SK-N-SH treated with all-trans-retinoic acid at 6 μM for 48 hours (cell line): ENCODE measurements at regions not wholly inside any gene's neighbourhood (a gene's known extent, or its start where the extent isn't known, plus 50 kb on each side); places are given as distances from the start of the nearest gene placed in this dataset.

Experiments
- ATAC-seq: fragments of 200-7000 bp; cut with Tn5 transposase; 3 replicates; pipeline ENCODE4 v1.9.1; 2020; ENCODE audit warnings: mild to moderate bottlenecking, moderate library complexity
- ARNTL ChIP-seq: fragments of 450-650 bp; formaldehyde crosslinking; IDR thresholded peaks from 2 replicates; pipeline ENCODE4 v1.5.0; 2020; ENCODE audit warnings: low read depth, mild to moderate bottlenecking, moderate library complexity, borderline replicate concordance
- CSDC2 ChIP-seq: fragments of 250-450 bp; sonication (Bioruptor Pico); IDR thresholded peaks from 2 replicates; pipeline ENCODE4 v1.5.0; 2020; ENCODE audit warnings: mild to moderate bottlenecking, moderate library complexity
- CSRNP3 ChIP-seq: fragments of 250-450 bp; sonication (Bioruptor Pico); IDR thresholded peaks from 2 replicates; pipeline ENCODE4 v1.5.1; 2021; ENCODE audit warnings: mild to moderate bottlenecking, moderate library complexity
- ESRRG ChIP-seq: fragments of 250-450 bp; sonication (Bioruptor Pico); IDR thresholded peaks from 2 replicates; pipeline ENCODE4 v1.6.1; 2021; ENCODE audit warnings: mild to moderate bottlenecking
- GLIS3 ChIP-seq: fragments of 250-450 bp; sonication (Bioruptor Pico); IDR thresholded peaks from 2 replicates; pipeline ENCODE4 v1.5.0; 2020; ENCODE audit warnings: mild to moderate bottlenecking, moderate library complexity
- OSR1 ChIP-seq: fragments of 250-450 bp; sonication (Bioruptor Pico); IDR thresholded peaks from 2 replicates; pipeline ENCODE4 v1.8.0; 2022; ENCODE audit warnings: moderate library complexity, mild to moderate bottlenecking, inconsistent platforms
- PATZ1 ChIP-seq: fragments of 250-450 bp; sonication (Bioruptor Pico); IDR thresholded peaks from 2 replicates; pipeline ENCODE4 v1.8.0; 2020; ENCODE audit warnings: mild to moderate bottlenecking, moderate library complexity, borderline replicate concordance
- SNAI2 ChIP-seq: fragments of 250-450 bp; sonication (Bioruptor Pico); IDR thresholded peaks from 2 replicates; pipeline ENCODE4 v1.5.0; 2020; ENCODE audit warnings: mild to moderate bottlenecking, moderate library complexity
- TCF4 ChIP-seq: fragments of 250-450 bp; sonication (Bioruptor Pico); IDR thresholded peaks from 2 replicates; pipeline ENCODE4 v1.8.0; 2021; ENCODE audit warnings: mild to moderate bottlenecking, moderate library complexity, borderline replicate concordance
- TOX ChIP-seq: fragments of 250-450 bp; sonication (Bioruptor Pico); IDR thresholded peaks from 2 replicates; pipeline ENCODE4 v1.8.0; 2021; ENCODE audit warnings: mild to moderate bottlenecking, moderate library complexity, borderline replicate concordance
- TSHZ2 ChIP-seq: fragments of 250-450 bp; sonication (Bioruptor Pico); IDR thresholded peaks from 2 replicates; pipeline ENCODE4 v1.5.0; 2020; ENCODE audit warnings: mild to moderate bottlenecking, moderate library complexity
- ZC3H10 ChIP-seq: fragments of 250-450 bp; sonication (Bioruptor Pico); IDR thresholded peaks from 2 replicates; pipeline ENCODE4 v1.5.1; 2021; ENCODE audit warnings: mild to moderate bottlenecking, moderate library complexity
- ZFP3 ChIP-seq: fragments of 250-450 bp; sonication (Bioruptor Pico); IDR thresholded peaks from 2 replicates; pipeline ENCODE4 v1.5.0; 2020; ENCODE audit warnings: mild to moderate bottlenecking, moderate library complexity
- ZFP30 ChIP-seq: fragments of 450-650 bp; formaldehyde crosslinking; IDR thresholded peaks from 2 replicates; pipeline ENCODE4 v1.5.0; 2022; ENCODE audit warnings: mild to moderate bottlenecking, moderate library complexity
- ZNF565 ChIP-seq: fragments of 450-650 bp; formaldehyde crosslinking; conservative IDR thresholded peaks from 2 replicates; pipeline ENCODE4 v1.5.0; 2020; ENCODE audit warnings: low read depth, mild to moderate bottlenecking, moderate library complexity
- ZNF70 ChIP-seq: fragments of 450-650 bp; formaldehyde crosslinking; IDR thresholded peaks from 2 replicates; pipeline ENCODE4 v1.5.0; 2020; ENCODE audit warnings: mild to moderate bottlenecking, moderate library complexity
- ZNF8 ChIP-seq: fragments of 450-650 bp; formaldehyde crosslinking; IDR thresholded peaks from 2 replicates; pipeline ENCODE4 v1.5.0; 2020; ENCODE audit warnings: mild to moderate bottlenecking, moderate library complexity
- TF ChIP-seq, protein P1 (sequence below): fragments of 250-450 bp; sonication (Bioruptor Pico); IDR thresholded peaks from 2 replicates; pipeline ENCODE4 v1.5.1; 2020; ENCODE audit warnings: low read depth, mild to moderate bottlenecking, moderate library complexity

DNA sequence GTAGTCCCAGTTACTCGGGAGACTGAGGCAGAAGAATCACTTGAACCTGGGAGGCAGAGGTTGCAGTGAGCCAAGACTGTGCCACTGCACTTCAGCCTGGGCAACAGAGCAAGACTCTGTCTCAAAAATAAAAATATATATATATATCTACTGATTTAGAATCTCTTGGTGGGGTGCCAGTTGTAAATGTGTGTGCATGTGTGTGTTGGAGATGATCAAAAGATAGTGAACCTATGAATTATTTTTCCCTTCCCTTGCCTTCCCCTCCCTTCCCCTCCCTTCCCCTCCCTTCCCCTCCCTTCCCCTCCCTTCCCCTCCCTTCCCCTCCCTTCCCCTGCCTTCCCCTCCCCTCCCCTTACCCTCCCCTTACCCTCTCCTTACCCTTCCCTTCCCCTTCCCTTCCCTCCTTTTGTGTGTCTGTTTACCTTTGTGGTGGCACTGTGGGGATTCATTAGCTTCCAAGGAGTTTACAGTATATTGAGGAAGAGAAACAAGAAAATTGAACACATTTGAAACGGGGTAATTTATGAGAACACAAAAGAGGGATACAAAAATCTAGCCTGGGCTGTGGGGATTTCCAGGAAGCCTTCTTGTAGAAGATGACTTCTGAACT lies 281.5 kb upstream of the DPPA4 start:
- no peak for ATAC-seq
- TF ChIP-seq ZNF565 = no peak

GRCh38 chr3:109631897-109632296 lies 294.6 kb upstream of the DPPA4 start:
- ATAC-seq = no peak
- TF ChIP-seq PATZ1 (CRISPR knock-in tag) (no peak), ESRRG (CRISPR knock-in tag) (no peak), ZNF565 (no peak), TCF4 (CRISPR knock-in tag) (no peak), ZFP30 (CRISPR knock-in tag) (no peak), CSDC2 (CRISPR knock-in tag) (no peak), ZC3H10 (no peak), ZFP3 (CRISPR knock-in tag) (no peak), OSR1 (no peak), TSHZ2 (CRISPR knock-in tag) (no peak), ZNF70 (CRISPR knock-in tag) (no peak), TOX (CRISPR knock-in tag) (no peak), CSRNP3 (CRISPR knock-in tag) (no peak), GLIS3 (no peak), ARNTL (CRISPR knock-in tag) (no peak), SNAI2 (CRISPR knock-in tag) (no peak), ZNF8 (CRISPR knock-in tag) (no peak)
- TF ChIP-seq, protein P1, sequence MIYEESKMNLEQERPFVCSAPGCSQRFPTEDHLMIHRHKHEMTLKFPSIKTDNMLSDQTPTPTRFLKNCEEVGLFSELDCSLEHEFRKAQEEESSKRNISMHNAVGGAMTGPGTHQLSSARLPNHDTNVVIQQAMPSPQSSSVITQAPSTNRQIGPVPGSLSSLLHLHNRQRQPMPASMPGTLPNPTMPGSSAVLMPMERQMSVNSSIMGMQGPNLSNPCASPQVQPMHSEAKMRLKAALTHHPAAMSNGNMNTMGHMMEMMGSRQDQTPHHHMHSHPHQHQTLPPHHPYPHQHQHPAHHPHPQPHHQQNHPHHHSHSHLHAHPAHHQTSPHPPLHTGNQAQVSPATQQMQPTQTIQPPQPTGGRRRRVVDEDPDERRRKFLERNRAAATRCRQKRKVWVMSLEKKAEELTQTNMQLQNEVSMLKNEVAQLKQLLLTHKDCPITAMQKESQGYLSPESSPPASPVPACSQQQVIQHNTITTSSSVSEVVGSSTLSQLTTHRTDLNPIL (CRISPR knock-in tag) = no peak
- TF ChIP-seq, all 23 proteins: peak for 0

GRCh38 chr3:109640146-109640652 lies 302.9 kb upstream of the DPPA4 start:
- ATAC-seq = peak; percentile 39; the same call in 1 of the 3 replicates
- TF ChIP-seq PATZ1 (CRISPR knock-in tag) = no peak
- no peak for TF ChIP-seq ZC3H10
- no peak for TF ChIP-seq SNAI2 (CRISPR knock-in tag)
- TF ChIP-seq TCF4 (CRISPR knock-in tag) = no peak
- no peak for TF ChIP-seq ZFP3 (CRISPR knock-in tag)
- no peak for TF ChIP-seq ARNTL (CRISPR knock-in tag)
- no peak for TF ChIP-seq ZNF8 (CRISPR knock-in tag)
- TF ChIP-seq CSDC2 (CRISPR knock-in tag) = no peak
- TF ChIP-seq, protein P1 (CRISPR knock-in tag) = no peak
- no peak for TF ChIP-seq GLIS3
- TF ChIP-seq ESRRG (CRISPR knock-in tag) = no peak
- TF ChIP-seq ZNF70 (CRISPR knock-in tag) = no peak
- no peak for TF ChIP-seq CSRNP3 (CRISPR knock-in tag)
